Heart right ventricle (tissue), 16 donors: ENCODE measurements at regions not wholly inside any gene's neighbourhood (a gene's known extent, or its start where the extent isn't known, plus 50 kb on each side); places are given as distances from the start of the nearest gene placed in this dataset.

Experiments
- ATAC-seq, 8 donors: fragments of 200-7000 bp; cut with Tn5 transposase; one replicate each; pipeline ENCODE4 v1.9.1; 2020; ENCODE audit warnings: mild to moderate bottlenecking in 8 of 8, moderate library complexity in 8 of 8, moderate number of reproducible peaks in 1 of 8
- DNase-seq, 2 donors: peaks; one replicate each; pipeline ENCODE4 v3.0.0-alpha.2; 2020
- H3K27ac ChIP-seq, 10 donors: fragments of 200-600 bp; sonication (generic) in 2 of 10; one replicate each; pipeline versions ENCODE4 v1.5.0 to v1.8.0; 2020 to 2022; ENCODE audit warnings: mild to moderate bottlenecking in 3 of 10
- H3K27me3 ChIP-seq, 7 donors: fragments of 200-600 bp; one replicate each; pipeline ENCODE4 v1.8.0; 2021 to 2022; ENCODE audit warnings: mild to moderate bottlenecking in 2 of 7
- H3K36me3 ChIP-seq, 9 donors: fragments of 200-600 bp; sonication (generic) in 1 of 9; one replicate each; pipeline versions ENCODE4 v1.5.0 to v1.8.0; 2020 to 2022; ENCODE audit warnings: mild to moderate bottlenecking in 2 of 9
- H3K4me1 ChIP-seq, 9 donors: fragments of 200-600 bp; sonication (generic) in 1 of 9; one replicate each; pipeline versions ENCODE4 v1.5.0 to v1.8.0; 2020 to 2022; ENCODE audit warnings: mild to moderate bottlenecking in 4 of 9
- H3K4me3 ChIP-seq, 10 donors: fragments of 200-600 bp; sonication (generic) in 2 of 10; one replicate each; pipeline versions ENCODE4 v1.5.0 to v1.8.0; 2020 to 2022; ENCODE audit warnings: mild to moderate bottlenecking in 7 of 10, moderate library complexity in 2 of 10
- H3K9me3 ChIP-seq, 11 donors: fragments of 200-600 bp in 10 of 11; sonication (generic) in 2 of 11; one replicate each; pipeline versions ENCODE4 v1.5.0 to v1.8.0; 2013 to 2022; ENCODE audit warnings: mild to moderate bottlenecking in 2 of 11, control low read depth in 1 of 11, moderate library complexity in 1 of 11
- CTCF ChIP-seq, 9 donors: fragments of 200-600 bp; sonication (generic) in 2 of 9; IDR thresholded peaks; one replicate each; pipeline versions ENCODE4 v1.5.0 to v1.8.0; 2021 to 2022; ENCODE audit warnings: antibody characterized with exemption in 9 of 9, mild to moderate bottlenecking in 5 of 9, moderate library complexity in 1 of 9
- WGBS, 2 donors: extraction: QIAGEN DNeasy Blood & Tissue Kit; methylation state at CpG; one replicate each; pipeline ENCODE4 v1.1.7; 2013; ENCODE audit warnings: inconsistent platforms in 1 of 2; 5-methylcytosine and 5-hydroxymethylcytosine counted together
- intact Hi-C, 10 donors: fragments of 100-400 bp; cut with DNase I; formaldehyde crosslinking; loops; one replicate each; pipeline versions ENCODE4 v1.11.1 to v1.14.2; 2022
- donor health status: Arrhythmogenic right ventricular cardiomyopathy.
- donor health status: ischemic (EF 13 %, LVEDD 7.1; RV severe dilation, severe dysfunction).
- donor health status: healthy with polysubstance abuse.
- donor health status: DM: no; HTN: yes; CAD: no.
- donor health status: DM: no; HTN: no; CAD: no.
- donor health status: ischemic (EF 25% LVEDD 6.9; RV normal size, moderate dysfunction).
- donor health status: ischemic (EF 25% LVEDD 5.7; RV mildly dilated, moderate dysfunction).
- donor health status: healthy.
- donor health status: DM: yes; HTN: yes; CAD: no.
- donor health status: Ischemic cardiomyopathy.
- donor health status: ischemic (EF 35%, LVEDD 5.7; RV mildly dilated, moderate dysfunction).
- donor health status: nonischemic (EF 11% LVEDD 7.7; RV severe dilation, severe dysfunction).
- donor health status: DM: yes; HTN: yes; CAD: no.
- donor health status: PGD.
- donor health status: ischemic (EF 29% LVEDD 5.4; RV normal size, mild dysfunction).
- donor health status: nonischemic (EF 23%, LVEDD 6.1; RV moderate dilation, normal function).

DNA sequence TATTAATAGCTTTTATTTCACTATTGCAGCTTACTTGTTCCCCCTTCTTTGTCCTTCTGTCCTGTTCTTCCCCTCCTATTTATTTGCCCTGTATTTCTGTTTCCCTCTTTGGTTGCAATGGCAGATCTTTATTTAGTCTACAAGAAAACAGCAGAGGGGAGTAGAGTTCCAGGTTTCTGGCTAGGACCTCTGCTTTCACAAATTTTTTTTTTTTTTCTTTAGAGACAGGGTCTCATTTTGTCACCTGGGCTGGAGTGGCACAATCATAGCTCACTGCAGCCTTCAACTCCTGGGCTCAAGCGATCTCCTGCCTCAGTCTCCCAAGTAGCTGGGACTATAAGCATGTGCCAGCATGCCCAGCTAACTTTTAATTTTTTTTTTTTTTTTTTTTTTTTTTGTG is 188.1 kb upstream of the SPRED2 start:
- intact Hi-C loops: no loop called here
- Histone ChIP-seq H3K9me3 (no peaks in the 10 kb centered on the region), H3K36me3 (no peaks in the 10 kb centered on the region), H3K4me3 (no peak overlapping the region), H3K4me1 (no peaks in the 10 kb centered on the region), H3K27ac (no peak overlapping the region), H3K27me3 (peaks cover 0 to 12% (median 5%) of the 10 kb centered on the region in 7 donors)
- ATAC-seq (no peak), DNase-seq (no peak)
- WGBS, 2 donors: 82 to 89% methylated on average over 1 of the region's 1 CpG
- TF ChIP-seq CTCF (IDR thresholded peaks at IDR 0.05): no peak

GRCh38 chr2:65620026-65620425 is 187.6 kb upstream of the SPRED2 start:
- TF ChIP-seq CTCF (IDR thresholded peaks at IDR 0.05): no peak
- Histone ChIP-seq H3K9me3 (no peaks in the 10 kb centered on the region), H3K27ac (no peak overlapping the region), H3K27me3 (peaks cover 0 to 12% (median 5%) of the 10 kb centered on the region in 7 donors), H3K4me3 (no peak overlapping the region), H3K36me3 (no peaks in the 10 kb centered on the region), H3K4me1 (no peaks in the 10 kb centered on the region)
- intact Hi-C loops: no loop called here
- 87 to 96% methylated on average over 2 of the region's 2 CpGs for WGBS, 2 donors
- DNase-seq (no peak), ATAC-seq (no peak)

DNA sequence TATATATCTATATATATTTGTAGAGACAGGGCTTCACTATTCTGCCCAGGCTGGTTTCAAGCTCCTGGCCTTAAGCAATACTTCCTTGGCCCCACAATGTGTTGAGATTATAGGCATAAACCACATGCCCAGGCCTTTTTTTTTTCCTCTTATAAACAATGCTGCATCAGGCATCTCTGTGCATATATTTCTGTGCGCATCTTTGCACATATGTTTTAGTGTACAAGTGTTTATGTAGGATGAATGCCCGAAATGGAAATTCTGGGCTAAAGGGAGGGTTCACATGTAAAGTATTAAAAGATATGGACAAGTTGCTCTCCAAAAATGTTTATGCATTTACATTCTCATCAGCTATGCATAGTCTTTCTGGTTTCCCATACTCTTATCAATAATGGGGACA is 183.2 kb upstream of the SPRED2 start:
- Histone ChIP-seq H3K27me3 (no peaks in the 10 kb centered on the region), H3K4me3 (no peak overlapping the region), H3K27ac (no peak overlapping the region), H3K9me3 (no peaks in the 10 kb centered on the region), H3K4me1 (peaks cover 0 to 11% (median 0%) of the 10 kb centered on the region in 9 donors), H3K36me3 (no peaks in the 10 kb centered on the region)
- intact Hi-C loops: no loop called here
- DNase-seq: no peak
- 85 to 89% methylated on average over 2 of the region's 2 CpGs for WGBS, 2 donors
- ATAC-seq: no peak
- no peak for TF ChIP-seq CTCF (IDR thresholded peaks at IDR 0.05)

GRCh38 chr2:65613968-65614555 is 181.7 kb upstream of the SPRED2 start:
- DNase-seq (no peak), ATAC-seq (no peak)
- Histone ChIP-seq H3K27me3 (no peaks in the 10 kb centered on the region), H3K27ac (no peak overlapping the region), H3K36me3 (no peaks in the 10 kb centered on the region), H3K4me3 (no peak overlapping the region), H3K9me3 (no peaks in the 10 kb centered on the region), H3K4me1 (peaks cover 0 to 11% (median 0%) of the 10 kb centered on the region in 9 donors)
- WGBS, 2 donors: 87 to 88% methylated on average over 3 of the region's 3 CpGs
- TF ChIP-seq CTCF (IDR thresholded peaks at IDR 0.05): no peak
- intact Hi-C loops: no loop called here
